GM21529 (cell line): ENCODE measurements at regions not wholly inside any gene's neighbourhood (a gene's known extent, or its start where the extent isn't known, plus 50 kb on each side); places are given as distances from the start of the nearest gene placed in this dataset.
A peak's percentile ranks its signal among the peaks of the same experiment; 100 is the strongest.

Experiments
- ATAC-seq: cut with Tn5 transposase; IDR thresholded peaks from one replicate; pipeline ENCODE4 v1.9.1; 2021; ENCODE audit not compliant: unreplicated experiment

GRCh38 chr12:88413646-88414045 is 166.6 kb downstream of the KITLG start:
- no peak for ATAC-seq

GRCh38 chr12:88416155-88416554 is 164.1 kb downstream of the KITLG start:
- ATAC-seq: no peak

GRCh38 chr12:88416786-88417185 is 163.5 kb downstream of the KITLG start:
- ATAC-seq: no peak

- ATAC-seq: no peak
Measured at GRCh38 chr12:88417531-88417930, 162.7 kb downstream of the KITLG start.

GRCh38 chr12:88418856-88419497 is 161.3 kb downstream of the KITLG start:
- no peak for ATAC-seq

GRCh38 chr12:88419794-88420193 is 160.5 kb downstream of the KITLG start:
- no peak for ATAC-seq

GRCh38 chr12:88420457-88420856 is 159.8 kb downstream of the KITLG start:
- ATAC-seq: no peak

GRCh38 chr12:88424791-88425730 is 155.2 kb downstream of the KITLG start:
- no peak for ATAC-seq

GRCh38 chr12:88428350-88428749 is 151.9 kb downstream of the KITLG start:
- ATAC-seq: no peak

- no peak for ATAC-seq
Measured at GRCh38 chr12:88431246-88431645, 149.0 kb downstream of the KITLG start.

GRCh38 chr12:88432531-88433490 is 147.5 kb downstream of the KITLG start:
- ATAC-seq: no peak

- ATAC-seq: peak; percentile 86
Measured at GRCh38 chr12:88433997-88434703, 146.1 kb downstream of the KITLG start.

GRCh38 chr12:88435334-88436076 is 144.8 kb downstream of the KITLG start:
- no peak for ATAC-seq

- no peak for ATAC-seq
Measured at GRCh38 chr12:88437226-88437625, 143.0 kb downstream of the KITLG start.
